B cell (primary cell): ENCODE measurements at regions not wholly inside any gene's neighbourhood (a gene's known extent, or its start where the extent isn't known, plus 50 kb on each side); places are given as distances from the start of the nearest gene placed in this dataset.

Source experiments
- ATAC-seq: fragments of 200-7000 bp; cut with Tn5 transposase; one replicate; pipeline ENCODE4 v1.10.0; 2021; ENCODE audit warnings: low read depth, mild to moderate bottlenecking, moderate number of reproducible peaks, moderate library complexity
- CTCF ChIA-PET: fragments of 350-600 bp; sonication (Branson Sonifier 250); formaldehyde crosslinking; loops from one replicate; lab custom pipeline; 2021; ENCODE audit warnings: antibody characterized with exemption, inconsistent platforms; lab: Charles Lee
- POLR2A ChIA-PET: fragments of 350-600 bp; sonication (Branson Sonifier 250); formaldehyde crosslinking; loops from one replicate; lab custom pipeline; 2021; ENCODE audit warnings: antibody characterized with exemption; lab: Charles Lee
- DNase-seq: peaks from one replicate; pipeline ENCODE4 v3.0.0; 2013
- H2AFZ ChIP-seq: 2 replicates; pipeline ENCODE4 v1.6.1; 2012; ENCODE audit warnings: mild to moderate bottlenecking, low read depth, low read length; ENCODE audit not compliant: insufficient read depth, poor library complexity, severe bottlenecking
- H3K27ac ChIP-seq, 2 donors: 1 replicate in 1 of 2; 2 replicates in 1 of 2; pipeline ENCODE4 v1.5.1; 2012 to 2013; ENCODE audit warnings: low read length in 2 of 2, mild to moderate bottlenecking in 2 of 2, moderate library complexity in 1 of 2
- H3K27me3 ChIP-seq, 4 experiments: fragments of 200-600 bp in 1 of 4; sonication (generic) in 1 of 4; replicated peaks in 1 of 4; 1 replicate in 2 of 4; 2 replicates in 2 of 4; pipeline versions ENCODE4 v1.6.1 to v1.7.0; 2013 to 2016; ENCODE audit warnings: low read length in 3 of 4, mild to moderate bottlenecking in 2 of 4, mixed read lengths in 1 of 4, moderate library complexity in 1 of 4; ENCODE audit not compliant: insufficient read depth in 4 of 4, control insufficient read depth in 3 of 4; ENCODE audit errors: control extremely low read depth in 1 of 4
- H3K36me3 ChIP-seq, 2 experiments: replicated peaks in 1 of 2; 1 replicate in 1 of 2; 2 replicates in 1 of 2; pipeline versions ENCODE4 v1.6.1 to v1.7.1; 2013; ENCODE audit warnings: low read length in 1 of 2; ENCODE audit not compliant: insufficient read depth in 2 of 2, control insufficient read depth in 1 of 2; ENCODE audit errors: control extremely low read depth in 1 of 2, extremely low read depth in 1 of 2
- H3K4me1 ChIP-seq, 2 donors: fragments of 200-600 bp in 1 of 2; sonication (generic) in 1 of 2; 1 replicate in 1 of 2; 2 replicates in 1 of 2; pipeline versions ENCODE4 v1.5.1 to v1.6.1; 2013 to 2017; ENCODE audit warnings: low read length in 2 of 2; ENCODE audit not compliant: control insufficient read depth in 2 of 2, insufficient read depth in 2 of 2
- H3K4me2 ChIP-seq: replicated peaks from 2 replicates; pipeline ENCODE3; 2012; ENCODE audit warnings: mild to moderate bottlenecking, low read depth, low read length; ENCODE audit not compliant: poor library complexity, severe bottlenecking
- H3K4me3 ChIP-seq, 5 experiments: fragments of 200-600 bp in 1 of 5; sonication (generic) in 1 of 5; 1 replicate in 3 of 5; 2 replicates in 2 of 5; pipeline versions ENCODE4 v1.5.1 to v1.7.0; 2011 to 2016; ENCODE audit warnings: low read length in 4 of 5, mild to moderate bottlenecking in 4 of 5, low read depth in 2 of 5, control low read depth in 1 of 5, moderate library complexity in 1 of 5; ENCODE audit not compliant: insufficient read depth in 1 of 5; ENCODE audit errors: control extremely low read depth in 1 of 5, extremely low read depth in 1 of 5
- H3K79me2 ChIP-seq: fragments of 200-600 bp; sonication (generic); one replicate; pipeline ENCODE4 v1.6.0; 2016; ENCODE audit warnings: low read length; ENCODE audit not compliant: control insufficient read depth, insufficient read depth
- H3K9ac ChIP-seq: fragments of 200-600 bp; sonication (generic); 2 replicates; pipeline ENCODE4 v1.6.1; 2017; ENCODE audit warnings: mild to moderate bottlenecking, low read length, moderate library complexity
- H3K9me3 ChIP-seq, 3 donors: one replicate each; pipeline versions ENCODE4 v1.6.1 to v1.7.1; 2013; ENCODE audit warnings: low read length in 2 of 3; ENCODE audit not compliant: control insufficient read depth in 2 of 3, insufficient read depth in 1 of 3; ENCODE audit errors: control extremely low read depth in 1 of 3
- H4K20me1 ChIP-seq: 2 replicates; pipeline ENCODE4 v1.6.0; 2012; ENCODE audit warnings: mild to moderate bottlenecking, low read length; ENCODE audit not compliant: insufficient read depth, control insufficient read depth, poor library complexity, severe bottlenecking
- H3K27ac Mint-ChIP-seq: one replicate; pipeline ENCODE4 v1.8.0; 2021; ENCODE audit warnings: mixed read lengths
- H3K27me3 Mint-ChIP-seq: one replicate; pipeline ENCODE4 v1.8.0; 2021; ENCODE audit warnings: mixed read lengths
- H3K4me1 Mint-ChIP-seq: one replicate; pipeline ENCODE4 v1.8.0; 2021; ENCODE audit warnings: mixed read lengths
- H3K4me3 Mint-ChIP-seq: one replicate; pipeline ENCODE4 v1.8.0; 2021; ENCODE audit warnings: mixed read lengths
- H3K9me3 Mint-ChIP-seq: one replicate; pipeline ENCODE4 v1.8.0; 2022; ENCODE audit warnings: mixed read lengths; ENCODE audit not compliant: insufficient read depth
- EZH2 ChIP-seq: IDR thresholded peaks from 2 replicates; pipeline ENCODE4 v1.6.1; 2012; ENCODE audit warnings: borderline replicate concordance, low read depth, mild to moderate bottlenecking, moderate library complexity, low read length; ENCODE audit not compliant: insufficient read depth, poor library complexity, severe bottlenecking
- WGBS: methylation state at CpG from one replicate; pipeline ENCODE4 v1.1.5; 2013; ENCODE audit warnings: missing lambda C conversion rate; ENCODE audit not compliant: insufficient coverage; 5-methylcytosine and 5-hydroxymethylcytosine counted together
- intact Hi-C: fragments of 100-400 bp; cut with micrococcal nuclease; formaldehyde crosslinking; loops from one replicate; pipeline ENCODE4 v1.10.0; 2022
- TF ChIP-seq, protein P1 (sequence below): fragments of 200-600 bp; IDR thresholded peaks from one replicate; pipeline ENCODE4 v1.8.0; 2022; ENCODE audit warnings: antibody characterized with exemption, mild to moderate bottlenecking

DNA sequence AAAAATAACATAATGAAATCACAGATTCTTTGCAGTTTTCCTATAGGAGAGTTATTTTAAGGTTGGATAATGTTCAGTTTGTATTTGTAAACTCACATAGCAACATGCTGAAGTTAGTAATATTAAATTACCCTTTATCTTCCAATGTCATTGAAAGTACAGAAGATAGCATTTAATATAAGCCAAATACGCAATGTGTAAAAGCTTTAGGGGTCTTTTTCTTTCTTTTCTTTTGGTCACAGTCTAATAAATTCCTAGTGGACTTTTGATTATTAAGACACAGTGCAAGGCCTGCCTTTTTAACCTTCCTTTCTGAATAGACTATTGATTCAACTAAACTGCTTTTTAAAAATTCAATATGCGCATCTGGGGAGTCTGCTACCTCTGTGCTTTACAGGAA, 79.3 kb downstream of the OTOL1 start:
- no peak overlapping the region for H3K9ac ChIP-seq
- H3K36me3 ChIP-seq: no peaks in the 10 kb centered on the region
- H3K9me3 ChIP-seq: no peaks in the 10 kb centered on the region
- no peak for DNase-seq
- Mint-ChIP-seq H3K4me1 (no peaks in the 10 kb centered on the region), H3K4me3 (no peak overlapping the region), H3K27me3 (no peaks in the 10 kb centered on the region), H3K27ac (no peak overlapping the region), H3K9me3 (no peaks in the 10 kb centered on the region)
- H3K4me1 ChIP-seq: no peaks in the 10 kb centered on the region
- no peak overlapping the region for H2AFZ ChIP-seq
- H4K20me1 ChIP-seq: no peaks in the 10 kb centered on the region
- no peak overlapping the region for H3K4me2 ChIP-seq
- H3K79me2 ChIP-seq: no peaks in the 10 kb centered on the region
- H3K4me3 ChIP-seq: no peak overlapping the region
- H3K27me3 ChIP-seq: no peaks in the 10 kb centered on the region
- ChIA-PET CTCF (no interaction called here), POLR2A (no interaction called here)
- intact Hi-C loops: no loop called here
- TF ChIP-seq, protein P1, sequence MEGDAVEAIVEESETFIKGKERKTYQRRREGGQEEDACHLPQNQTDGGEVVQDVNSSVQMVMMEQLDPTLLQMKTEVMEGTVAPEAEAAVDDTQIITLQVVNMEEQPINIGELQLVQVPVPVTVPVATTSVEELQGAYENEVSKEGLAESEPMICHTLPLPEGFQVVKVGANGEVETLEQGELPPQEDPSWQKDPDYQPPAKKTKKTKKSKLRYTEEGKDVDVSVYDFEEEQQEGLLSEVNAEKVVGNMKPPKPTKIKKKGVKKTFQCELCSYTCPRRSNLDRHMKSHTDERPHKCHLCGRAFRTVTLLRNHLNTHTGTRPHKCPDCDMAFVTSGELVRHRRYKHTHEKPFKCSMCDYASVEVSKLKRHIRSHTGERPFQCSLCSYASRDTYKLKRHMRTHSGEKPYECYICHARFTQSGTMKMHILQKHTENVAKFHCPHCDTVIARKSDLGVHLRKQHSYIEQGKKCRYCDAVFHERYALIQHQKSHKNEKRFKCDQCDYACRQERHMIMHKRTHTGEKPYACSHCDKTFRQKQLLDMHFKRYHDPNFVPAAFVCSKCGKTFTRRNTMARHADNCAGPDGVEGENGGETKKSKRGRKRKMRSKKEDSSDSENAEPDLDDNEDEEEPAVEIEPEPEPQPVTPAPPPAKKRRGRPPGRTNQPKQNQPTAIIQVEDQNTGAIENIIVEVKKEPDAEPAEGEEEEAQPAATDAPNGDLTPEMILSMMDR: no peak
- no peak for TF ChIP-seq EZH2
- H3K27ac ChIP-seq: no peak overlapping the region
- no peak for ATAC-seq
- no CpG with 5 or more reads among the region's 2 CpGs for WGBS

DNA sequence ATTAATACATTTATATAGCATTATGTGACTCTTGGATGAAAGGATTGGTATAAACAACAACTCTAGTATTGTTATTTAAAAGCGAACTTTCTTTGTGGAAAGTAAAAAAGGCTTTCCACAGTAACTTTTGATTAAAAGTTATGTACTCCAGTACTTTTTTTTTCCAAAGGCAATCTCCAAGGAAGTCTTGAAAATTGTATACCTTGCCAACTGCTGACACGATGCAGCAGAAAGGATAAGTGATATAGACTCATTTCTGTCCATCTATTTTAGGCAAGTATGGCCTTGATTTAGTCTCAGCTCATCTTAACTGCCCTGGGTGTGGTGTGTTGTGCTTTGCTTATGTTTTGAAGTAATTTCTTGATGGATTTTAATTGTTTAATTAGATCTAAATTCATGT, 79.7 kb downstream of the OTOL1 start:
- Mint-ChIP-seq H3K4me3 (no peak overlapping the region), H3K9me3 (no peaks in the 10 kb centered on the region), H3K4me1 (no peaks in the 10 kb centered on the region), H3K27ac (no peak overlapping the region), H3K27me3 (no peaks in the 10 kb centered on the region)
- Histone ChIP-seq H3K4me1 (no peaks in the 10 kb centered on the region), H3K27ac (no peak overlapping the region), H3K36me3 (no peaks in the 10 kb centered on the region), H4K20me1 (no peaks in the 10 kb centered on the region), H2AFZ (no peak overlapping the region), H3K4me3 (no peak overlapping the region), H3K4me2 (no peak overlapping the region), H3K9me3 (no peaks in the 10 kb centered on the region), H3K79me2 (no peaks in the 10 kb centered on the region), H3K9ac (no peak overlapping the region), H3K27me3 (no peaks in the 10 kb centered on the region)
- no CpG with 5 or more reads among the region's 2 CpGs for WGBS
- CTCF ChIA-PET: no interaction called here
- intact Hi-C loops: no loop called here
- ATAC-seq: no peak
- DNase-seq: no peak
- POLR2A ChIA-PET: no interaction called here
- no peak for TF ChIP-seq EZH2
